NB4 (cell line): ENCODE measurements at regions not wholly inside any gene's neighbourhood (a gene's known extent, or its start where the extent isn't known, plus 50 kb on each side); places are given as distances from the start of the nearest gene placed in this dataset.

ENCODE experiments used
- CTCF ChIP-seq: IDR thresholded peaks from one replicate; pipeline ENCODE4 v1.5.1; 2012; ENCODE audit warnings: low read depth, low read length
- MAX ChIP-seq: IDR thresholded peaks from 2 replicates; pipeline ENCODE4 v1.6.1; 2011; ENCODE audit warnings: low read depth, low read length
- POLR2A ChIP-seq: IDR thresholded peaks from 2 replicates; pipeline ENCODE4 v1.6.1; 2011; ENCODE audit warnings: mild to moderate bottlenecking; ENCODE audit not compliant: insufficient read length; ENCODE audit errors: extremely low read depth

- TF ChIP-seq CTCF (no peak), MAX (no peak), POLR2A (no peak)
These were observed 243.3 kb upstream of the TOPAZ1 start for GRCh38 chr3:43998370-43998835.
